HPDE6-E6E7 (cell line): ENCODE measurements at regions not wholly inside any gene's neighbourhood (a gene's known extent, or its start where the extent isn't known, plus 50 kb on each side); places are given as distances from the start of the nearest gene placed in this dataset.
"Not testable (repeated sequence)": the region's sequence is repeated elsewhere in the genome, so short reads cannot be mapped to it uniquely, and the experiment has no call there.

Source experiments
- DNase-seq: peaks from one replicate; pipeline ENCODE4 v3.0.0; 2011; ENCODE audit warnings: missing footprints; ENCODE audit errors: extremely low spot score

GRCh38 chr16:61181982-61182381, 854.3 kb downstream of the CDH8 start:
- no peak for DNase-seq

- DNase-seq, result no peak
Observed at GRCh38 chr16:61179561-61179960, 856.7 kb downstream of the CDH8 start.

GRCh38 chr16:61165797-61166196, 870.4 kb downstream of the CDH8 start:
- no peak for DNase-seq

GRCh38 chr16:61150351-61150750, 885.9 kb downstream of the CDH8 start:
- DNase-seq, result no peak

- no peak for DNase-seq
Observed at GRCh38 chr16:61149709-61150108, 886.5 kb downstream of the CDH8 start.

- no peak for DNase-seq
Observed at GRCh38 chr16:61148930-61149329, 887.3 kb downstream of the CDH8 start.

- DNase-seq, result no peak
Observed at GRCh38 chr16:61146429-61146828, 889.8 kb downstream of the CDH8 start.

GRCh38 chr16:61131447-61131846, 904.8 kb downstream of the CDH8 start:
- DNase-seq, result no peak

- DNase-seq, result no peak
Observed at GRCh38 chr16:61128545-61129323, 907.5 kb downstream of the CDH8 start.

GRCh38 chr16:61105544-61105943, 930.7 kb downstream of the CDH8 start:
- DNase-seq, result no peak

GRCh38 chr16:61098505-61098904, 937.7 kb downstream of the CDH8 start:
- DNase-seq, result no peak

GRCh38 chr16:61091300-61091699, 944.9 kb downstream of the CDH8 start:
- DNase-seq, result not testable (repeated sequence)

- DNase-seq, result no peak
Observed at GRCh38 chr16:61083711-61084110, 952.5 kb downstream of the CDH8 start.

GRCh38 chr16:61074324-61074723, 961.9 kb downstream of the CDH8 start:
- DNase-seq, result no peak

GRCh38 chr16:61057635-61058034, 978.6 kb downstream of the CDH8 start:
- DNase-seq, result no peak

GRCh38 chr16:61050547-61050946, 985.7 kb downstream of the CDH8 start:
- no peak for DNase-seq

- DNase-seq, result no peak
Observed at GRCh38 chr16:61045931-61046330, 990.3 kb downstream of the CDH8 start.

GRCh38 chr16:61042737-61043136, 993.5 kb downstream of the CDH8 start:
- DNase-seq, result no peak

- no peak for DNase-seq
Observed at GRCh38 chr16:61030616-61031015, 1005.6 kb downstream of the CDH8 start.

GRCh38 chr16:61024180-61024900, 1011.9 kb downstream of the CDH8 start:
- DNase-seq, result no peak

GRCh38 chr16:61014869-61015268, 1021.4 kb downstream of the CDH8 start:
- DNase-seq, result no peak

- DNase-seq, result no peak
Observed at GRCh38 chr16:61007694-61008093, 1028.5 kb downstream of the CDH8 start.

- DNase-seq, result no peak
Observed at GRCh38 chr16:61005952-61006351, 1030.3 kb downstream of the CDH8 start.
